HL-60 (cell line): ENCODE measurements at regions not wholly inside any gene's neighbourhood (a gene's known extent, or its start where the extent isn't known, plus 50 kb on each side); places are given as distances from the start of the nearest gene placed in this dataset.

Experiments
- DNase-seq, 2 experiments: peaks; one replicate each; pipeline ENCODE4 v3.0.0-alpha.2; 2010 to 2020; ENCODE audit warnings: low read depth in 1 of 2, low spot score in 1 of 2
- H3K27ac ChIP-seq: fragments of 250-450 bp; sonication (Bioruptor Pico); replicated peaks from 2 replicates; pipeline ENCODE4 v1.5.1; 2020; ENCODE audit warnings: mild to moderate bottlenecking, moderate library complexity
- H3K27me3 ChIP-seq: fragments of 250-450 bp; sonication (Bioruptor Pico); 2 replicates; pipeline ENCODE4 v1.5.1; 2021; ENCODE audit warnings: mild to moderate bottlenecking, moderate library complexity; ENCODE audit not compliant: insufficient read depth, poor library complexity, severe bottlenecking
- H3K4me3 ChIP-seq: replicated peaks from 2 replicates; pipeline ENCODE4 v1.5.1; 2011; ENCODE audit warnings: mild to moderate bottlenecking, control low read depth, low read length; ENCODE audit not compliant: insufficient read depth
- GABPA ChIP-seq: IDR thresholded peaks from 2 replicates; pipeline ENCODE4 v1.6.1; 2012; ENCODE audit warnings: low read depth
- POLR2AphosphoS5 ChIP-seq: IDR thresholded peaks from 2 replicates; pipeline ENCODE4 v1.6.1; 2012; ENCODE audit warnings: low read depth
- SPI1 ChIP-seq: IDR thresholded peaks from 2 replicates; pipeline ENCODE4 v1.6.1; 2012; ENCODE audit warnings: low read depth, mild to moderate bottlenecking, borderline replicate concordance
- TF ChIP-seq, protein P1 (sequence below): IDR thresholded peaks from one replicate; pipeline ENCODE4 v1.5.1; 2011; ENCODE audit warnings: low read length, control low read depth, inconsistent platforms; ENCODE audit not compliant: insufficient read depth
- TF ChIP-seq, protein P2 (sequence below): IDR thresholded peaks from 2 replicates; pipeline ENCODE4 v1.6.1; 2012; ENCODE audit warnings: low read depth; ENCODE audit not compliant: insufficient replicate concordance

DNA sequence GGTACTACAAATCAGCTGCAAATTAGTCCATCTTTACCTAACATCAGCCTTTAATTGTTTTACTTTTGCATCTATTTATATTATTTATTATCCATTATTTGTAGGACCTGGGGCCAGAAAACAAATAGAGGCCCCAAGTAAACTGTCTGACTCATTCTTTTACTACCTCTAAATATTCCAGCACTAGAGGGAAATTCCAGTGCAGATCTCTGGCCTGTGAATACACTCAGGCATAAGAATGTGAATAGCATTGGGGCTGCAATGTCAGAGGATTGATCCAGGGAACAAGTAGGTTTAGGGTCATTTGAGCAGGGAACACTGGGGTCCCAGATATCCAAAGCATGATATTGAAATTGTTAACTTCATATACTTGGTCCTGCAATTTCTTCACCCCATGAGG is 176.6 kb upstream of the TYRP1 start:
- Histone ChIP-seq H3K4me3 (no peak overlapping the region), H3K27ac (no peak overlapping the region), H3K27me3 (no peaks in the 10 kb centered on the region)
- DNase-seq = no peak
- TF ChIP-seq, protein P1, sequence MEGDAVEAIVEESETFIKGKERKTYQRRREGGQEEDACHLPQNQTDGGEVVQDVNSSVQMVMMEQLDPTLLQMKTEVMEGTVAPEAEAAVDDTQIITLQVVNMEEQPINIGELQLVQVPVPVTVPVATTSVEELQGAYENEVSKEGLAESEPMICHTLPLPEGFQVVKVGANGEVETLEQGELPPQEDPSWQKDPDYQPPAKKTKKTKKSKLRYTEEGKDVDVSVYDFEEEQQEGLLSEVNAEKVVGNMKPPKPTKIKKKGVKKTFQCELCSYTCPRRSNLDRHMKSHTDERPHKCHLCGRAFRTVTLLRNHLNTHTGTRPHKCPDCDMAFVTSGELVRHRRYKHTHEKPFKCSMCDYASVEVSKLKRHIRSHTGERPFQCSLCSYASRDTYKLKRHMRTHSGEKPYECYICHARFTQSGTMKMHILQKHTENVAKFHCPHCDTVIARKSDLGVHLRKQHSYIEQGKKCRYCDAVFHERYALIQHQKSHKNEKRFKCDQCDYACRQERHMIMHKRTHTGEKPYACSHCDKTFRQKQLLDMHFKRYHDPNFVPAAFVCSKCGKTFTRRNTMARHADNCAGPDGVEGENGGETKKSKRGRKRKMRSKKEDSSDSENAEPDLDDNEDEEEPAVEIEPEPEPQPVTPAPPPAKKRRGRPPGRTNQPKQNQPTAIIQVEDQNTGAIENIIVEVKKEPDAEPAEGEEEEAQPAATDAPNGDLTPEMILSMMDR = no peak
- TF ChIP-seq POLR2AphosphoS5 (no peak), SPI1 (no peak), GABPA (no peak)
- TF ChIP-seq, protein P2, sequence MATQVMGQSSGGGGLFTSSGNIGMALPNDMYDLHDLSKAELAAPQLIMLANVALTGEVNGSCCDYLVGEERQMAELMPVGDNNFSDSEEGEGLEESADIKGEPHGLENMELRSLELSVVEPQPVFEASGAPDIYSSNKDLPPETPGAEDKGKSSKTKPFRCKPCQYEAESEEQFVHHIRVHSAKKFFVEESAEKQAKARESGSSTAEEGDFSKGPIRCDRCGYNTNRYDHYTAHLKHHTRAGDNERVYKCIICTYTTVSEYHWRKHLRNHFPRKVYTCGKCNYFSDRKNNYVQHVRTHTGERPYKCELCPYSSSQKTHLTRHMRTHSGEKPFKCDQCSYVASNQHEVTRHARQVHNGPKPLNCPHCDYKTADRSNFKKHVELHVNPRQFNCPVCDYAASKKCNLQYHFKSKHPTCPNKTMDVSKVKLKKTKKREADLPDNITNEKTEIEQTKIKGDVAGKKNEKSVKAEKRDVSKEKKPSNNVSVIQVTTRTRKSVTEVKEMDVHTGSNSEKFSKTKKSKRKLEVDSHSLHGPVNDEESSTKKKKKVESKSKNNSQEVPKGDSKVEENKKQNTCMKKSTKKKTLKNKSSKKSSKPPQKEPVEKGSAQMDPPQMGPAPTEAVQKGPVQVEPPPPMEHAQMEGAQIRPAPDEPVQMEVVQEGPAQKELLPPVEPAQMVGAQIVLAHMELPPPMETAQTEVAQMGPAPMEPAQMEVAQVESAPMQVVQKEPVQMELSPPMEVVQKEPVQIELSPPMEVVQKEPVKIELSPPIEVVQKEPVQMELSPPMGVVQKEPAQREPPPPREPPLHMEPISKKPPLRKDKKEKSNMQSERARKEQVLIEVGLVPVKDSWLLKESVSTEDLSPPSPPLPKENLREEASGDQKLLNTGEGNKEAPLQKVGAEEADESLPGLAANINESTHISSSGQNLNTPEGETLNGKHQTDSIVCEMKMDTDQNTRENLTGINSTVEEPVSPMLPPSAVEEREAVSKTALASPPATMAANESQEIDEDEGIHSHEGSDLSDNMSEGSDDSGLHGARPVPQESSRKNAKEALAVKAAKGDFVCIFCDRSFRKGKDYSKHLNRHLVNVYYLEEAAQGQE = no peak

DNA sequence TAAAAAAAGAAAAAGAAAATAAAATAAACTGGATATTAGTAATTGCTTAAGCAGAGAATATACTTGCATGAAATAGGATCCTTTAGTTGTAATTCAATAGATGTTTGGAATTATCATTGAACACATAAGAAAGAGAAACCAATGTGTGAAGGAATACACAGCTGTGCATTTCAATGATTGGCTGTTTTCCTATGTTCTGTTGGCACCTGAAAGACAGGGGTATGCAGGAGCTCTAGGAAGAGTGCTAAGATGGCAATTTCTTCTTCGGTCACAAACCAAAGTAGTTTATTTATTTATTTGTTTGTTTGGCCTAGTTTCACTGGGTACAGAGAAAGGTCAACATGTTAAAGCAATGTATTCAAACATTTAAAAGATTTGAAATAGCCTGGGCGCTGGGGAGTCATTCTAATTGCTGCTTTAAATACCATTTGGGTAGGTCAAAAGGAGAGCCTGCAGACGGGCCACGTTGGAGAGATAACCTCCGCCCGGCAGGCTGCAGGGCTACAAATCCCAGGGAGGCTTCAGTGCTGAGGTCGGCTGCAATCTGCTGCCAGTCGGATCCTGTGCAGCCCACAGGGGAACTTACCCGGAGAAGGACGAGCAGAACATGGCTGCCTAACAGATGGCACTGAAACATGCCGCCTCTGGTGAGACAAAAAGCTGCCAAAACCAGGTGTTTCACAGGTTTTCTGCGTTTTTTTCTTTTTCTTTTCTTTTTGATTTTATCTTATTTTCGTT is 154.2 kb upstream of the TYRP1 start:
- no peak overlapping the region for H3K4me3 ChIP-seq
- H3K27ac ChIP-seq = no peak overlapping the region
- H3K27me3 ChIP-seq = no peaks in the 10 kb centered on the region
- TF ChIP-seq GABPA (no peak), SPI1 (no peak)
- DNase-seq = no peak

DNA sequence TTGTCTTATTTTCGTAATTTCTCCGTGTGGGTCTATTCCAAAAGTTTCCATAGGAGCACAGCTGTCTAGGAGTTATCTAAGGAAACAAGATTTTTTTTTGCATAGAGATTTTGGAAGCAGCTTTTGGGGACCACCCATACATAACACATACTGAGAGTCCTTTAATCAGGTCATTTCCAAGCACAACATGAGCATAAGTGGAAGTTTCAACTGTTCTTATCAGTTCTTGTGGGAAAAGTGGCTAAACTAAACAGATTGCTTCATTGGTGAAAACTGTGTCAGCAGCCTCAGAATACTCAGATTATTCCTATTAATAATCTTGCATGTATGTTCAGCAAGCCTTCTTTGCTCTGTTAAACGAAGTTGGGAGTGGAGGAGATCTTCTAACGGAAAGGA is 153.6 kb upstream of the TYRP1 start:
- no peak overlapping the region for H3K4me3 ChIP-seq
- H3K27ac ChIP-seq = no peak overlapping the region
- no peak for DNase-seq
- TF ChIP-seq, protein P1 = no peak
- no peak for TF ChIP-seq SPI1
- TF ChIP-seq POLR2AphosphoS5 = no peak
- TF ChIP-seq, protein P2 = no peak
- TF ChIP-seq GABPA = no peak
- H3K27me3 ChIP-seq = no peaks in the 10 kb centered on the region

DNA sequence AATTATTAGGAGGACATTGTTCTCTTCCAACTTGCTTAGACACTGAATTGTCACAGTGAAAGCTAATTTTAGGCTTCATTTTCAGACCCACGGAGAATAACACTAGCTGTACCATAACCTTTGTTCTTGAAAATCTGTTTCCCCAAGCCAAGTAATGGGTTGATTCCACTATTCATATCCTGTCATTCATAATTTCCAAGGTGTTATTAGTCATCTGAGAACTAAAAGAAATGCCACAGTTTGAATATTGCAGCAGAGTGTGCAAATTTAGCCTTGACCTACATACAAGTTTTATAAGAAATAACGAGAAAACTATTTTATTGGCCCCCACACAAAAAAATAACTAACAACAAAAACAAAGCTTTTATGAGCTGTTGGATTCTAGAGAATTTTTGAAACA is 148.5 kb upstream of the TYRP1 start:
- Histone ChIP-seq H3K27me3 (no peaks in the 10 kb centered on the region), H3K27ac (no peak overlapping the region), H3K4me3 (no peak overlapping the region)

More for the DNA sequence above, 148.5 kb upstream of the TYRP1 start:
- no peak for TF ChIP-seq POLR2AphosphoS5
- TF ChIP-seq, protein P2 = no peak
- no peak for TF ChIP-seq GABPA
- TF ChIP-seq, protein P1 = no peak
- TF ChIP-seq SPI1 = no peak
- no peak for DNase-seq
